NCI-H2081 treated with DMSO at 0.1 percent for 48 hours (cell line): ENCODE measurements at regions not wholly inside any gene's neighbourhood (a gene's known extent, or its start where the extent isn't known, plus 50 kb on each side); places are given as distances from the start of the nearest gene placed in this dataset.
"Not testable (repeated sequence)": the region's sequence is repeated elsewhere in the genome, so short reads cannot be mapped to it uniquely, and the experiment has no call there.

Source experiments
- DNase-seq: peaks from one replicate; lab custom pipeline; 2025; lab: John Stamatoyannopoulos, UW

DNA sequence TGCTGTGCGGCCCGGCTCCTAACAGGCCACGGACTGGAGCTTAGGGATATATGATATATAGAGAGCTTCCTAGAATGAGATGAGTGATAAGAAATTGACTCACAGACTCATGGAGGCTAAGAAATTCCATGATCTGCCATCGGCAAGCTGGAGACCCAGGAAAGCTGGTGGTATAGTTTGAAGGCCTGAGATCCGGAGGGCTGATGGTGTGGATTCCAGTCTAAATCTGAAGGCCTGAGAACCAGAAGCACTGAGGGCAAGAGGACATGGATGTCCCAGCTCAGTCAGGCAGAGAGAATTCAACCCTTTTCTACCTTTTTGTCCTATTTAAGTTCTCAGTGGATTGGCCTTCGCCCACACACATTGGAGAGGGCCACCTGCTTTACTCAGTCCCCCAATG is 564.8 kb downstream of the TBC1D22A start:
- DNase-seq: no peak

DNA sequence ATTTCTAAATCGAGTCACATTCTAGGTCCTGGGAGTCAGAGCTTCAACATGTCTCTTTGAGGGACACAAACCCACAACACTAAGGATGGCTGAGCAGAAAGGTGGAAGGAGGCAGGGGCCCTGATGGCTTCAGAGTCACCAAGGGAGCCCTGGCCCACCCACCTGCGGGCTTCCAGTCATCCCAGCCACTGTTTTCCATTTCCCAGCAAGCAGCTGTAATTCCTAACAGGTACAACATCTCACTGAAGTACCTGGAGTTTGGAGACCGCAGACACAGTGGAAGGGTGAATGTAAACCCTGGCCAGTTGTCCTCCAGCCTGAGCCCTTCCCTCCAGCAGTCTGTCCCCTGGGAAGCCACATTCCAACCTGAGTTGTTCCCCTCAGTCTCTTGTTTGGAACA is 562.8 kb downstream of the TBC1D22A start:
- DNase-seq: no peak

DNA sequence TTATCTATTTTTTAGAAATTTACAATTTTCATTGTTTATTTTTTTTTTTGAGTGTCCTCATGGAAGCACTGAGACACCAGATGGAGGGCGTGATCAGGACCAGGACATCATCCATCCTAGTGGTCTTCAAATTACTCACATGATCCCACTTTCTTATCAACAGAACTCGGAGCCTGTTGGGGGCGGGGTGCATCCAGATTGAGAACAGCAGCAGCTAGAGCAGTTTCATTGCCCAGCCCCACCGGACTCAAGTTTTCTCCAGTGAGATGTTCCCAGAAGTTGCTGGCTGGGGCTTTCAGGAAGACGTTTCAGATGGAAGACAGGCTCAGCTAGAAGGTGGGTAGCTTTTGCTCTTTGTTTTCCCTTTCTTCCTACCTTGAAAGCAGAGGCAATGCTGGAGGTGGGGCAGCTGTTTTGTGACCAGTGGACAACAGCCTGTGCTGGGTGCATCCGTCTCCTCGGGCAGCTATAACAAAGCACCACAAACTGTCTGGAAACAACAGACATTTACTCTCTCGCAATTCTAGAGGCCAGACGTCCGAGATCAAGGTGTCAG is 562.1 kb downstream of the TBC1D22A start:
- DNase-seq: no peak

DNA sequence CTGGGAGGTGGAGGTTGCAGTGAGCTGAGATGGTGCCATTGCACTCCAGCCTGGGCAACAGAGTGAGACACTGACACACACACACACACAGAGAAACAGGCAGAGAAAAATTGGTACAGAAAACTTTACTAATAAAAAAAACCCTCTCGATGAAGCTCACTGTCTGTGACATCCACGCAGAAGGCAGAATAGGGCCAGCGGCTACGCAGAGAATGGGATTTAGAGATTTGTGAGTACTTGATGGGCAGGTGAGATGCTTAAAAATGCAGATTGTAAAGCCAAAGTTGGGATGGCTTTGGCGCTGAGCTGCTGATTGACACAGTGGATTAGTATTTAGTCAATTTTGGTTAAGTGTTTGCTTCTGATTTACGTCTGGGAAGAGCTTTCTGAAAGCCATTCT is 561.1 kb downstream of the TBC1D22A start:
- DNase-seq: no peak

DNA sequence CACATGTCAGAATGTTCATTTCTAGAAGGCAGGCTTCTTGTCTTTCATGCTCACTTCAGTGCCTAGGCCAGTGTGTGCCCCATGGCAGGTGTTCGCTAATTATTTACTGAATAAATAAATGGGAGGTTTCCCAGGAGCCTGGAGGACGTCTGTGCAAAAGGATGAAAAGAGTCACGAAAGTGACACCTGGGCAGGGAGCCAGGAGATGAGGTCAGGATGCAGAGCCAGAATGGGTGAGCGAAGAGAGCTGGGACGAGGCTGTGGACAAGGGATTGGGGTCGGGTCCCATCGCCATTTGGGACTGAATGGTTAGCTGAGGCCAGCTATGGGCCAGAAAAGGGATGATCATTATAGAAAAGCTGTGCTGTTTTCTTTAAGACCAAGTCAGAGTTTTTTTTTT is 560.4 kb downstream of the TBC1D22A start:
- DNase-seq: no peak

DNA sequence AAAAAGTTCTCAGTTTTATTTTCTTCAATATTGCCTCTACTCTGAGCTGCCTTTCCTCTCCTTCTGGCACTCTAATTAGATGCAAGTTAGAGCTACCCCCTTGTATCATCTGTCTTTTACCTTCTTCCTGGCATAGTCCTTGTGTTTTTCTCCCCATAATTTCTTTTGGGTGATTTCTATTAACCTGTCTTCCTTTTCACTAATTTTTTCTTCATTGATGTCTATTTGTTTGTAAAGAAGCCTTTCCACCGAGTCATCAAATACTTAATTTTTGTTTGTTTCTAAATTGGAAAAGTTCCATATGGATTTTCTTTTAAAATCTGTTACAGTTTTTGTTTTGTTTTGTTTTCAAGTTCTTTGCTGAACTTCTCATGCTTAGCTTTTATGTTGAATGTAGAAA is 558.1 kb downstream of the TBC1D22A start:
- no peak for DNase-seq

DNA sequence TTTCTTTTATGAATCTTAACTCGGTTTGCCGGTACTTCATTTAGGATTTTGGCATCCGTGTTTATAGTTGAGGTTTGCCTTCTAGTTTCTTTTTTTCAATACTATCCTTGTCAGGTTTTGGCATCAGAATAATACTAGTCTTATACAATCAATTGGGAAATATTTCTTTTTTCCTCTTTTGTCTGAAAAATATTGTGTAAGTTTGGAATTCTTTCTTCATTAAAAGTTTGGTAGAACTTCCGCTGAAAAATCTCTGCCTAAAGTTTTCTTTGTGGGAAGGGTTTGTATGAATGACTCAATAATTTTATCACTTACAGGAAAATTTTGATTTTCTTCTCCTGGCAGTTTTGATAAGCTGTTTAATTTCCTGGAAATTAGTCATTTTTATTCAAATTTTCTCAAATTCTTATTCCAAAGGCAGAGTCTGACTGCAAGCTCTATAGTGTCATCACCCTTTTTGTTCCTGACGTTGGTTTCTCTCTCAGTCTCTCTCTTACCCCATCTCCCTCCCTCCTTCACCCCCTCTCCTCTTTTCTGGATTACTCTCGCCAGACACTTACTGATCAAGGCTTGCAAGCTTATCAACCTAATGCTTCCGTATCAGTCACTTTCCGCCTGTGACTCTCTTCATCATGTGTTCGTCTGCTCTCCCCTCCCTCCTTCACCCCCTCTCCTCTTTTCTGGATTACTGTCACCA is 555.7 kb downstream of the TBC1D22A start:
- no peak for DNase-seq

DNA sequence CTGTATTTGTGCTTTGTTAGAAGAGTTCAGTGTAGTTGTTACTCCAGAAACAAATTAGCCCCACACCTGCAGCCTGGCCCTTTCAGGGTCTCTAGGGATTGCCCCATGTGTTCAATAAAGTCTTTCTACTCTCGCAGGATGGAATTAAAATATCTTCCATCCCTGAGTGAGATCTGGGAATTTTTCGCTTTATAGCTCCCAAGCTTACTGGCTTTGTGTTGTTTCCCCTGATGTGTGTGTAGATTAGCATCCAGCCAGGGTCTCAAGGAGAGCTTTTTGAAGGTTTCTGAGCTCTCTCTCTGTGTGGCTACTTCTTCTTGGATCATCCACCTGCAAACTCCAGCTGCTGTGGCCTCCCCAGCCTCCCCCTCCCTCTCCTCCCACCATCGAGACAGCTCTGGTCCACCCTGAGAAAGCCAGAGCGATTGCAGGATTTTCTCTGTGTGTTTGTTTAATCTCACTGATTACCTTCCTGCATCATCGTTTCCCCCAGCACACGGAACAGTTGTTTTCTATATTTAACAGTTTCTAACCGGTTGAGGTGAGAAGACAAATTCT is 553.5 kb downstream of the TBC1D22A start:
- DNase-seq: no peak

DNA sequence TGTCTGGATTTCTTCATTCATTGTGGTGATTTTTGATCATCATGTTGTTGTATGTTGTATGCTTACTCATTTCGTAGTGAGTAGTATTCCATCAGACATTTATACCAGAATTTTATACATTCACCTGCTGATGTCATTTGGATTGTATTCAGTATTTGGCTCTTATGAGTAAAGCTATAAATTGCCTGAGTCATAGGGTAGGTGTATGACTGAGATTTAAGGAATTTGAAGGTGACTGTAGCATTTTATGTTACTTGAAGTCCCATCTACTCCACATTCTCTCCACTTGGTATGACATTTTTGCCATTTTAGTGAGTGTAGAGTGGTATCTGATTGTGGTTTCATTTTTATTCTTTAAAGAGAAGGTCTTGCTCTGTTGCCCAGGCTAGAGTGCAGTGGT is 548.2 kb downstream of the TBC1D22A start:
- no peak for DNase-seq

DNA sequence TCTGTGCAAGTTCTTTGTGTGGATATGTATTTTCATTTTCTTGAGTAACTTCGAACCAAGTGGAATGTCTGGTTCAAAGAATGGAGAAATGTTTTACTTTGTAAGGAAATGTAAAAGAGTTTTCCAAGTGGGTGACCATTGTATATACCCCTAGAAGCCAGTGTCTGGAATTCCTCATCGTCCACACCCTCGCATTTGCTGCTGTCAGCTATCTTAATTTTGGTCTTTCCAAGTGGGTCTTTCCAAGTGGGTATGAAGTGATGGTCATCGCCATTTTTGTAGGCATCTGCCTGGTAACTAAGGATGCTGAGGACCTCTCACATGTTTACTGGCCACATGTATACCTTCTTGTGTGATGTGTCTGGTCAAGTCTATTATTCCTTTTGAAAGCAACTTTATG is 547.5 kb downstream of the TBC1D22A start:
- DNase-seq: no peak

DNA sequence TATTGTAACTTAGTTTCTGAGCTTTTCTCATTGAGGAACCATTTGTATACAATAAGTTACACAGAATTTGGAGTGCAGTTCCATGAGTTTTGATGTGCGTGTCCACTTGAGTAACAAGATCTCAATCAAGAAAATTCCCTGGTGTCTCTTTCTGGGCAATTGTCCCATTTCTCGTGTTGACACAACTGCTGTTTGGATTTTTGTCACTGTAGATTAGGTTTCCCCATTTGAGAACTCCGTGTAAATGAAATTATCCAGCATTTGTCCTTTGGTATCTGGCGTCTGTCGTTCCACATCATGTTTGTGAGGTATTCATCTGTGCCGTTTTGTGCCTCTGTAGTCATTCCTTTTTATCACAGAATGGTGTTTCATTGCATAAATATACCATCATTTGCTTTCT is 547.0 kb downstream of the TBC1D22A start:
- DNase-seq: no peak

DNA sequence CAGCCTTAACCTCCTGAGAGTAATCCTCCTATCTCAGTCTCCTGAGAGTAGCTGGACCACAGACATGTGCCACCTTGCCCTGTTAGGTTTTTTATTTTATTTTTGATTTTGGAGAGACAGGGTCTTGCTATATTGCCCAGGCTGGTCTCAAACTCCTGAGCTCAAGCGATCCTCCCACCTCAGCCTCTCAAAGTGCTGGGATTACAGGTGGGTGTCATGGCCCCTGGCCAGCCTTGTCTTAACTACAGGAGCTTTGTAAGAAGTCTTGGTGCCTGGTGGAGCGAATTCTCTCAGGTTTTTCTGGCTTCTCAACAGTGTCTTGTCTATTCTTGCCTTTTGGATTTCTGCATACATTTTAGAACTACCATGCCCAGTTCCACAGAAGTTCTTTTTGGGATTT is 546.4 kb downstream of the TBC1D22A start:
- no peak for DNase-seq

DNA sequence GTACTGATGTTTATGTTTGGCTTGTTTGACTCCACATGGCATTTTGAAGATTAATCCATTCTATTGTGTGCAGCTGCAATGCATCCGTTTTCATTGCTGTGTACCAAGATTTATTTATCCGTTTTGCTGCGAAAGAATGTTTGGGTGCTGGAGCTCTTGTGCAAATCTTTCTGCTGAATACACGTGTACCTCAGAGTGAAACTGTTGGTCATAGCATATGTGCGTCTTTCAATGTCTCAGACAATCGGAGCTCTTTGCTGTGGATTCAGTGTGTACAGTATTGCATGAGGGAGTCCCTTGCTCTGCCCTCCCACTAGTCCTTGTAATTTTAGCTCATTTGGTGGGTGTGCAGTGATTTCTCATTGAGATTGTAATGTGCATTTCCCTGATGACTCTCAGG is 545.4 kb downstream of the TBC1D22A start:
- DNase-seq: no peak

DNA sequence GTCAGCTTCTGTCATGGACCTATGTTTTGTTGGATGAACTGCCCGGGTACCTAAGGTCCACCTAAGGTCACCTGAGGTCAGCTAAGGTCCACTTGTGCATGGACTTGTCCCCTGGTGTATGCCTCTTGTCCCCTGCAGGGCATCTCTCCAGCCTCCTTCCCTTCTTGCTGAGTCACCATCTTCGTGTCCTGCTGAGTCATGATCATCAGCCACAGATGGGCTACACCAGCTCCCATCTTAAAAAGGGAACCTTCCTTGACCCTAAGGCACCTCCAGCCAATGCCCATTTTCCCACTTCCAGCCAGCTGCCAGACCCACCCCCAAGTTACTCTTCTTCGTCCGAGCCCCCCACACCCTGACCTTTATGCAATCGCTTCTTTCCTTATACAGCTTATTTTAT is 544.9 kb downstream of the TBC1D22A start:
- DNase-seq: no peak

DNA sequence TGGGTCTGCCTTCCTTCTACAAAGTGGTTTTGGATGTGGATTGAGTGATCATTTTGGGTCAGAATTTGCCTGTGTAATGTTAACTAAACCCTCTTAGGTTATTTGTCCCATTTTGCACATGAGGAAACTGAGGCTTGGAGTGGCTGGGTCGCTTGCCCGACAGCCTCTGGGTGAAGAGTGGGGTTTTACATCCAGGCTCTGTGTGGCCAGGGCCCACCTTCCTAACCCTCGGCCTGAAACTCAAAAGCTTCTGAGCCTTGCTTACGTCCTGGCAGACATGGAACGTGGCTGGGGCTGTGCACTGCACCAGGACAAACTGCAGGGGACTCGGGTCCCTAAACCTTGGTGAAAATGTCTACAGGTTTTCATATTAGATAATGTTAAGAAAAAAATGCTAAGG is 542.4 kb downstream of the TBC1D22A start:
- DNase-seq: no peak

DNA sequence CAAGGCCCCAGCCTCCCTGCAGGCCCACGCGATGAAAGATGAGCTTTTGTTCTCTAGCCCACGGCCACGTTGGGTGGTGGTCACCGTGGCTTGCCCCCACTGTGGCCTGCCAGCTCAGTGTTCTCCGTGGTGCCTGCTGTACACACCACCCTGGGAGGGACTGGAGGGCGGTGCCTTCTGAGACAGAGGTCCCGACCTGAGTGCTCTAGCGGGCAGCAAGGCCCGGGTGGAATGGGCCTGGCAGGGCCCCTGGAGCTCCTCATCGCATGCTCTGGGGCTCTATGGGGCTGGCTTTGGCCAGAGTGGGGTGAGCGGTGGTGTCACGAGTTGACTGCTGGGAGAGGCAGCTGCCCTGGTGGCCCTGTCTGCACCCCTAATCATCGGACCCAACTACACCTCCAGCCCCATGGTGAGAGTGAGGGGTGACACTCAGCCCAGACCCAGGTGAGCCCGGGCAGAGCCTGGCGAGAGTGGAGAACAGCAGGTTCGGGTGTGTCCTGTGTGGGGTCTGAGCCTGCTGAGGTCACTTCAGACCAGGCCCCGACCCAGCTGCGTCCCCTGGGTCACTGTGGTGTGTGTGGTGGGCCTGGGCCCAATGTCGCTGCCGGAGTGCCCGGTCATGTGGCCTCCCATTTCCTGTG is 541.9 kb downstream of the TBC1D22A start:
- no peak for DNase-seq

DNA sequence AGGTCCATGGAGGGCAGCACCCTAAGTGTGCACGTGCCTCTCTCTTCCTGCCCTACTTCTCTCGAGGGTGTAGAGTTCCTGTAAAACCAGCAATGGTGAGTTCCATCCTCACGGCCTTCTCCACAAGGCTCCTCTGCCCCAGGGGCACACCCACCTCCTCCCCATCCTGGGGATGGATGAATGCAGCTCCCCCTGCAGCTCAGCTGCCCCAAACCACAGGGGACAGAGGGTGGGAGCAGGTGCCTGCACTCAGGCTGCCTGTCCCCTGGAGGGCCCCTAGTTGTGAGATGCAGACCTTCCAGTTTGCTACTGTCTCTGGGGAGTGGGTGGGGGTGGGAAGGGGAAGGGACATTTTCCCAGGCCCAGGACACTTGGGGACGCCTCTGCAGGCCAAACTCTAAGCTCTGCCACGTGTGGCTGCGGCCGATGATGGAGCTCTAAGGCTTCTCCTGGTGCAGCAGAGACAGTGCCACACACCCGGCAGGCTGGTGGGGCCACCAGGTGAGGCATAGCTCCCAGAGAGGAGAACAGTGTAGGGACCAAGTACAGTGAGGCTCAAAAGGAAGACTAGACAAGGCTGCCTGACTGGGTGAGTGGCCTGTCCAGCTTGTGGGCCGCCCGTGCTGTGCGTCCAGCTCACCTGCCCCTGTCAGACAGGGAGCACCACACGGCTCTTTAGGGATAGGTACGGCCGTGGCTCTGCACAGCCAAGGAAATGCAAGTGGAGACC is 540.9 kb downstream of the TBC1D22A start:
- no peak for DNase-seq

DNA sequence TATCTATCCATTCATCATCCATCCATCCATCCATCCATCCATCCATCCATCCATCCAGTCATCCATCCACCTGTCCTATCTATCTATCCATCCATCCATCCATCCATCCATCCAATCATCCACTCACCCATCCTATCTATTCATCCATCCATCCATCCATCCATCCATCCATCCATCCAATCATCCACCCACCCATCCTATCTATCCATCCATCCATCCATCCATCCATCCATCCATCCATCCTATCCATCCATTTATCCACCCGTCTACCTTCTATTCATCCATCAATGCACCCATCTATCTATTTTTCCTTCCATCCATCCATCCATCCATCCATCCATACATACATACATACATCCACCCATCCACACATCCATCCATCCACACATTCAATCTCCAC is 540.1 kb downstream of the TBC1D22A start:
- DNase-seq: not testable (repeated sequence)

DNA sequence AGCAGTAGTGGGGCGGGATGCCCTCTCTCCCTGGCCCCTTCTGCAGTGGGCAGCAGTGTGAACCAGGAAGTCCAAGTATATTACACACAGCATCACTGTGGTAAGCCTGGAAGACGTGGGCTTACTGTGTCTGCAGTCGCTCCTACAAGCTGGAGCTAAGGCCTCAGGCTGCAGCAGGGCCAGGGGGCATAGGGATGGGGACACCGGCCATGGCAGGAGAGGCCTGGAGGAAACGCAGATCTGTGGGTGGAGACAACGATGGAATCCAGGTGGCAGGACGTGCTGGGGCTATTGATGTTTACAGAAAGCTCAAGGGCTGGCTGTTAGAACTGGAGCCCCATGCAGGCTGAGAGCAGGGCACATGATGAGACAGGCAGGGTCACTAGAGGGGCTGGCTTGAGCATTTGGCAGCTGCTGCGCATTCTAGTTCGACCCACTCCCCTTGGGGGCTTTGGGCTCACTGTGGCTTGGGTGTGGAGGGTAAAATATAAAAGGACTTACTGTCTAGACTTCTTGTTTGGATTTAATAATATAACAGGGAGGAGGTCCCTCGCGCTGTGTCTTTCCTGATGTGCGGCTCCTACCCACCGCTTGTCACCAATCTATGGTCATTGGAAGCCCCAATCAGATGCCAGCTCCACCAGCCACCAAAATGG is 539.5 kb downstream of the TBC1D22A start:
- no peak for DNase-seq

DNA sequence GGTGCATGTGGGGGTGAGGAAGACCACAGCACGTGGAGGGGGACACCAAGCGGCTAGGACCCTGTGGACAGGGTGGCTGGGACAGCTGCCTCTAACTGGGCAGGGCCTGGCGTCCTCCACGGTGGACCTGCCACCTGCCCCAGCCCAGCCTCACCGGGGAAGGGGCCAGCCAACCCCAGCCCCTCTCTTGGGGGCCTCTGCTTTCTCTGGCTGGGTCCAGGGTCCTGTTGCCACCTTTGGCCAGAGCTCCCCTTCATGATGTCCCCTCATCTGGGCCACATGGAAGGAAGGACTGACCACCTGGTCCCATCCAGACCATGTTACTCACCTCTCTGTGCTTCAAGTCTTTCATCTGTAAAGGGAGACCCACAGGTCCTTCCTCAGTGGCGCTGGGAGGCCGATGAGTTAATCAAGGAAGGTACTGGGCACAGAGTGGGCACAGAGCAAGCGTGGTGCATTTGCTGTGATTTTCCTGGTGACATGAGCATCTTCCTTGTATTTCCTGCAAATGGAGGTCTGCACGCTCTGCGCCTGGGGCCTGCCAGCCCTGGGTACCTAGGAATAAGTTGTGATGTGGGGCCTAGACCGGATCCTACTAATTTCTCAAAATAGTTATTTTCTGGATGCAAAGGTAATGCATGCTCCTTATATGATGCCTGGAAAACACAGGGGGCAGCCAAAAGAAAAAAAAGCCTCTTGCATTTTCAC is 538.4 kb downstream of the TBC1D22A start:
- no peak for DNase-seq

DNA sequence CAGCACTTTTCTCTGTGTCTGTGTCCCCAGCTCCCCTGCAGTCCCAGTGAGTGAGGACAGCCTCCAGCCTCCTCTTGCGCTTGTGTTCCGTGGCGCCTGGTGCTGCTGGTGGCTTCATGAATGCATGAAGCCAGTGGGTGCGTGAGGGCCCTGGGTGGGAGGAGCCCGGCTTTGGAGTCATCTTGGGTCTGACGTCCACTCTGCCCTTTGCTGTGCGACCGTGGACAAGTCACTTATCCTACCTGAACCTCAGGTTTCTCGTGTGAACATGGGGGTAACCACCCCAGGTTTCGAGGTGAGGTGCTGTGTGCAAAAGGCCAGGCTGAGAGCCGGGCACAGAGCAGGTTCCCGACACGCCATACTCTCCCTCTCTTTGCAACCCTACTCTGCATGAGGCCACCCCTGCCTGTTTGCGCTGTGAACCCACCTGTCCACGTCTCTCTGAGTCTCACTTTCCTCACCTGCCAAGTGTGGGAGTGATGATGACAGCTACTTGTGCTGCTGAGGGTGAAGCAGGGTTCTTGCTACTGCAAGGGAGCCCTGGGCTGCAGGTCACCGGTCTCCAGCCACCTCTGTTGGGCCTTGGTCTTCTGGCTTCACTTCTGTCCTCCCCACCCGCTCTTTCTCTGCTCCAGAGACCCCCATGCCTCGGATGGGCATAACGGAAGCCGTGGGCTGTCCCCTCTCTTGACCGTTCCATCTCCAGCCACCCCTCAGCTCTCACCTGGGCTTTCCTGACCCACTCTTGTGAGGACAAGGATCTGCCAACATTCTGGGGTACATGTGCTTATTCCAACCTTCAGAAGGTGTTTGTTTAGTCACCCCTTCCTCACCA is 537.6 kb downstream of the TBC1D22A start:
- DNase-seq: no peak
